Muscle of arm (tissue), 1 donor: ENCODE measurements at regions not wholly inside any gene's neighbourhood (a gene's known extent, or its start where the extent isn't known, plus 50 kb on each side); places are given as distances from the start of the nearest gene placed in this dataset.
A peak's percentile ranks its signal among the peaks of the same experiment; 100 is the strongest.
"Not testable (repeated sequence)": the region's sequence is repeated elsewhere in the genome, so short reads cannot be mapped to it uniquely, and the experiment has no call there.

ENCODE experiments used
- DNase-seq: peaks from one replicate; pipeline ENCODE4 v3.0.0-alpha.2; 2013

DNA sequence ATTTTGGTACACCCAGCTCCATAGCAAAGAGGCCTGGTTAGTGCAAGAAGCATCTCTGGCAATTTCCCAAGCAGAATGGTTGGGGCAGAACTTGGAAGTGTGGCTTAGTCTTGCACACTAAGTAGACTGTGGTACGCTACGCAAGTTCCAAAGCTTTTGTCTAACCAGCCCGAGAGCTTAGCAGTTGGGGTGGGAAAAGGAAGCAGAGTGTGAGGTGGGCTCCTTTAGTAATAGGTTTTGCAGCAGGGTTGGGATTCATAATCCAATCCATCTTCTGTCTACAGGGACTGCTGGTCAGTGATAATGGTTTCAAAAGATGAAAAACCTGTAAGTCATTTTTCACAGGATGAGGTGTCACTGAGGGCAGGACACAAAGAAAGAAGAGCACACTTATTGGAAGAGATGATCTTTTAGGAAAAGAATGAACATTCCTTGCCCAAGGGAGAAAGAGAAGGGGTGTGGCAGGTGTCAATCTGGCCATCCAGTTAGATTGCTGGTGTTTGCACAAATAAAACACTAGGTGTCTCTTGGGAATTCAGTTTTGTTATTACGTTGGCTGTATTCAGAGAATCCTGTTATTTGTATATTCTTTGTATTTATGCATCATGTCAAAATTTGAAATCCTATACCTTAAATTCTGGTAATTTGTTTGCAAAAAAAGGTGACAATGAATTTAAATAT is 244.3 kb downstream of the GPAT3 start:
- DNase-seq: no peak

DNA sequence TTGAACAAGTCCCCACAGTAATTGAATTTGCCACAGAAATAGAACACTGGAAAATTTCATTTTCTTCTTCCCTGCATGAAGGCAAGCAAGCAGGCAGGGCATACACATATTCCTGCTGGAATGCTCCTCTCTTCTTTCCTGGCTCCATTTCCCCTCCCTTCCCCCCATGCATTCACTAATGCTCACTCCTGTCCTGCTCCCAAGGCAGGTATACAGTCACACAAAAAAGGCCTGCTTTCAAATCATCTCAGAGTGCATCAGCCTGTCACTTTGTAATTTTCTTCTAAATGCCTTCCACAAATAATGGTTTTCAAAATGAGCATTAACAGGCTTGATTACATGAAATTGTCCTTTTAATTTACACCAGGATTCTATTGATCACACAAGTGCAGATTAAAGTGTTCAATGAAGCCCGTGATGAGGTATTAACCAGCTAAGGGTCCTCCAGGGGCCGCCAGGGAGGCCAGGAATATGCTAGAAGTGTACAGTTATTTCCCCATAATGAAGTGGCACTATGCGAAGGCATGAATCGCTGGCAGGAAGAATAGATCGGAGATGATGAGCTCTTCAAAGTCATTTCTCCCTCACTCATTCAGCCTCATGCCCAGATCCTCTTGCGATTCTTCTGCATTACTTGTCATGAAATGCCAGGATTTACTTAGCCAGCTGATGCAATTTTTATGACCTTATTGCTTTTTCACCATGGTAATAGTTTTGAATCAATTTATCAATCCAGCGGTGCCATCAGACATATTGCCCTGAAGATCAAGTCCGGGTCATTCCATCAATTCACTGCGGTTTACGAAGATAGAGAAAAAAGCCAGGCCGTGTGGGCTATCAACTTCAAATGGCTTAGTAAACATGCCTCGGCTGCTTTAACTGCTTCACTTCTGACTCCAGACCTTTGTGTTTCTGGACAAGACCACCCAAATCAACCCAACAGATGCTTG is 243.5 kb downstream of the GPAT3 start:
- DNase-seq: no peak

DNA sequence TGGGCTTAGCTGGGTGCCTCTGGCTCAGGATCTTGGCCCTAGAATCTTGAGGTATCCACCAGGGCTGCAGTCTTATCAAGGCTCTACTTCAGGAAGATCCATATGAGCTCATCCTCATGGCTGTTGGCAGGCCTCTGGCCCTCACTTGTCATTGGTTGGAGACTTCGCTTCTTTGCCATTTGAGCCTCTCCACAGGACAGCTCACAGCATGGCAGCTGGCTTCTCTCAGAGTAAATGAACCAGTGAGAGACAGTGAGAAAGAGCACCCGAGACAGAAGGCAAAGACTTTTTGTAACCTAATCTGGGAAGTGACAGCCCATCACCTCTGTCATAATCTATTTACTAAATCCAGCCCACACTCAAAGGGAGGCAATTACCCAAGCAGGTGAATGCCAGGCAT is 236.8 kb downstream of the GPAT3 start:
- no peak for DNase-seq

DNA sequence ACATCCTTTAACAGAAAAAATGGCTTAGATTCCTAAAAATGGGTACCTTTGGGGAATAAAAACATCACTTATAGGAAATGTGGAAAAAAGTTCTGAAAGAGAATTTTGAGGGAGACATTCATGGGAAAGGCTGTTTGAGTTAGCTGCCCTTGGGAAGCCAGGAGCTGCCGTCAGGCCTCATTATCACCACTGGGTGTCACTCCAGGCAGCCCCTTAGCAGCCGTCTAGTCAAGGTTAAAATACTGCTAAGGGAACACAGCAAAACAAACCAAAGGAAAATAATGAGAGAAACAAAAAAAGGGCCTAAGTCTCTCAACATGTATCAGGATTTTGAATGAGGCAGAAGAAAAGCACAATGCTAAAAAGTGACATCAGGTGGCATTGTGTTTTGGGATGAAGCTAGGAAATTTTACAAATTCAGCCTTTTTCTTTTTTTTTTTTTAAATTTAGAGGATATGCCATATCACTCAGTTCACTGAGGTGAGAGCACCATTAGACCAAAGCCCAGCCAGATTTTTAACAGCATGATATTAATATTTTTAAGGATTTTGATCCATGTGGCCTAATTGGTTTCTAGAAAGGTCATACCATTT is 235.3 kb downstream of the GPAT3 start:
- peak; percentile 54 for DNase-seq

DNA sequence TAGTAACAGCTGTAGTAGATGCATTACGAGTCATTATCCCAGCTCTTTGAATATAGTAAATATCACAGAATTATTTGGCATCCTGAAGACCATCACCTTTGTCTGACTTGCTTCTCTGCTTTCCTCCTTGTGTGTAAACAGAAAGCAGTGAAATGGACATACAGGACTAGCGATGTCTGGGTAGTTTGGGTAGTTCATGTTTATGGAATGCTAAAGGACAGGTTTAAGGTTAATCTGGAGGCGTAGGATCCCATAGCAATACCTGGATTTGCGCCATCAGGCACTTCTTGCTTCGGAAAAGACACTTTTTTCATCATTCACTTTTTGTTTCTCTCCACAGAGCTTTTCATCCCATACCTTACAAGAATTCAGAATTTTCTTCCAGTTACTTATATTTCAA is 232.2 kb downstream of the GPAT3 start:
- no peak for DNase-seq

DNA sequence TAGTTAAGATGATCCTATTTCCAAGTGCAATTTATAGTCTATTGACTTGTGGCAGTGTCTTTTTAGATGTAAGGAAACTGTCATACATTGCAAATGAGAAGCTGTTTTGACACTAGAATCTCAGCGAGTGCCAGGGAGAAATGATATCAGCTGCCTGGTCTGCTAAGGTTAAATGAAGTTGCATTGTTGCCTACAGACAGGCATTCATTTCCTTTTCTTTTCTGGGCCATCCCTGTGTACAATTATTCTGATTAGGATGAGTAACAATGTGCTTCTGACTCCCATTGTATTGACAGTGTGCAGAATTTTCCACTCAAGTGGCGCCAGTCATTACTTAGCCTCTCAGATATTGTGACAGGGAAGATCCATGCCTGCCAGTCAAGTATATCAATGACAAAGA is 231.2 kb downstream of the GPAT3 start:
- no peak for DNase-seq

DNA sequence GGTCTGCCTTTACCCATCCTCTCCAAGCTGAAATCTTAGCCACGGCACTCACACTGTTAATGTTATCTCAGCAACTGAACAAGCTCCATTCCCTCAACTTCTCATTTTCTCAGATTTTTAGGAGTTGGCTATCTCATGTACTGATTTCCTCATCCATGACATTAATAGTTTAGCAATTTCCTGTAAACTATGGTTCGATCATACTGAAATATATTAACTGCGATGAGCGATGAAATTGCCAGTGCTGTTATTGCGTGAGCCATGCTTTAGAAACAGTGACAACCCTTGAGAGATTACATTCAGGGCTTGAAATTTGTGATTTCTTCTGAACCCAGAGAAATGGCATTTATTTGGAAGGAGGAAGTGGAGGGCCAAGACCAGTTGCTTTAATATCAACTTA is 223.7 kb downstream of the GPAT3 start:
- no peak for DNase-seq

DNA sequence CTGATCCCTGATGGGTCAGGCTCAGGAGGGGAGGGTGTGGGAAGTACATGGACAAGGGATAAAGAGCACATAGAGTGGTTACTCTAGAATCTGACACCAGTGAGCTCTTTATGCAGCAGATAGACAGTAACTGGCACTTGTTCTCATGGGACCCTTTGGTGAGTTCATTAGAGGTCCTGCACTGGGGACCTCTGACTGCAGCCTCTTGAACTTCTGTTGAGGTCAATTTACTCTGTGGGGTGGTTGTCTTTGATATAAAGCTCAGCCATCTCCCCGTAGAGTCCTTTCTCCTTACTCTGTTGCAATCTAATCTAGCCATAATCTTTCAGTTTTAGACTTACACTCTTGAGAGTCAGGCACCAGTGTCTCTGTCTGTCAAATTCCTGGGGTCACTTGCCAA is 222.4 kb downstream of the GPAT3 start:
- no peak for DNase-seq

DNA sequence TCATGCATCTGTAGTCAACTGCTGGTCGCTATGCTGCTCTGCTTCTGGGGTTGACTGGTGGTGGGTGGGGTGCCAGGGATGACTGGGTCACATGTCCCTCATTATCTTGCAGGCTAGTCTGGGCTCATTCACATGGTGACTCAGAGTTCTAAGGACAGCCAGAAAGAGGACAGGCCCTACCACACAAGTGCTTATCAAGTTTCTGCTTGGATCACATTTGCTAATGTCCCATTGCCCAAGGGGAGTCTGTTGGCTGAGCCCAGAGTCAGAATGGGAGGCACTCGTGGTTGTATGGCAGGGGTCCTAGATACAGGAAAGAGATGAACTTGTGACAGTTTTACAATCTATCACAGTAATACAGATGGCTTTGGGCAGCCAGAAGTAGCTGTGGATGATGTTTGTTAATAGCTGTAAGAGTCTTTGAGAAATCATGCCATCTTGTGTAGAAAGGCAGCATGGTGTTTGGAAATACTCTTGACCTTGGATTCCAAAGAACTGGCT is 221.3 kb downstream of the GPAT3 start:
- DNase-seq: no peak

DNA sequence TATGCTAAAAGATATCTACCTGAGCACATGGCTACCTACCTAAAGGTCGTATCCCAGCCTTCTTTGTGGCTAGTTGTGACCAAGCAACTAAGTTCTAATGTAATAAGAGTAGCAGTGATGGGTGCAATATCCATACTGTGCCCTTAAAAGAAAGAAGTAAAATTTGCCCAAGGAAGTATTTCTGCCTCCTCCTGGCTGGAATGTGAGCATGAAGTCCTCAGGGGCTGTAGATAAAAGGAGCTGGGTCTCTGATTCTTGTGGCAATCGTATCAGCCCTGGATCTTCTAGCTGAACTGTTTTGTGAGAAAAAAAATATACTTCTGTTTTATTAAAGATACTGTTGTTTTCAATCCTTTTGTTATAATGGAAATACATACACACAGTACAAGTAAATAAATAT is 217.4 kb downstream of the GPAT3 start:
- DNase-seq: no peak

DNA sequence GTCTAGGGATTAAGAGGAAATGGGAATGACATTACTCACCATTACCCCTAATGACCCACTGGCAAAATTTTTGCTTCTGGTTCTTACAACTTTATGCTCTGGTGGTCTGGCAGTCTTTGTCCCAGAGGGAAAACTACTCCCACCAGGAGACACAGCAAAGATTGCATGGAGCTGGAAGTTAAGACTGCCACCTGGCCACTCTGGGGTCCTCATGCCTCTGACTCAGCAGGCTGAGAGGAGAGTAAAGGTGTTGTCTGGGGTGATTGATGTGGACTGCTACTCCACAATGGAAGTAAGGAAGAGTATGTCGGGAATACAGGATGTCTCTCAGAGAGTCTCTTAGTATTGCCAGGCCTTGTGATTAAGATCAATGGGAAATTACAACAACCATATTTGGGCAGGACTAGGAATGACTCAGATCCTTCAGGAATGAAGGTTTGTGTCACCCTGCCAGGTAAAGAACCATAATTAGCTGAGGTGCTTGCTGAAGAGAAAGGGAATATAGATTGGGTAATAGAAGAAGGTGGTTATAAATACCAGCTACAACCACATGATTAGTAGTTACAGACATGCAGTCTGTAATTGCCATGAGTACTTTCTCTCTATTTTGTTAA is 215.5 kb downstream of the GPAT3 start:
- no peak for DNase-seq

DNA sequence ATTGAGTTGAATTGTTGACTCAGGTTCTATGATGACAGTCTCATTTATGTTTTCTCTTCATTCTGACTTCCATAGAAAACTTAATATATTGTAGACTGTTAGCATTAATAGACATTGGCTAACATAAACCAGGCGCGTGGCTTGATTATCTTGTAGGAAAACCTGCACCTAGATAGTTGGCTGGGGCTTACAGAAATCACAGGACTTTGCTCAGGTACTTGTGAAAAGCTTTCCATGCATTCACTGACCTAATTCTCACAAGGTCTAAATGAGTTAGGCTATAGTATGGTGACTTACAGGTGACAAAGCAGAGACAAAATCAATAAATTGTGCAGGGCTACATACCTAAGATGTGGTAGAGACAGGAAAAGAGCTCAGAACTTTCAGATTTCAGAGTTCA is 212.8 kb downstream of the GPAT3 start:
- DNase-seq: no peak

DNA sequence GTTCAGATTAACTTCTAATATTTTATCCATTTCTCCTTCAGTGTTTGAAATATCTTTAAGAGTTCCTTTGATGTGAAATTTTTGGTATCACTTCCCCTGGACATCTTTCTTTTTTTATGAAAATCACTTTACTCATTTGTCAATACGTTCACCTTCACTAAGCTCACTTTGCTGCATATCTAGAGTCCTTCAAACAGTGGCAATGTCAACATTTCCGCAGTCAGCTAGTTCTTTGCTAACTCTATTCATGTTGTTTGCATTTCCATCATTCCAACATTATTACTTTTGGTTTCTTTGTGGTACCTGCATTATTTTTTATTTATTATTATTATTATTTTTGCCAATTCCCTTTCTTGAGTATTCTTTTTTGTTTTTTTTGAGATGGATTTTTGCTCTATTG is 203.0 kb downstream of the GPAT3 start:
- no peak for DNase-seq

DNA sequence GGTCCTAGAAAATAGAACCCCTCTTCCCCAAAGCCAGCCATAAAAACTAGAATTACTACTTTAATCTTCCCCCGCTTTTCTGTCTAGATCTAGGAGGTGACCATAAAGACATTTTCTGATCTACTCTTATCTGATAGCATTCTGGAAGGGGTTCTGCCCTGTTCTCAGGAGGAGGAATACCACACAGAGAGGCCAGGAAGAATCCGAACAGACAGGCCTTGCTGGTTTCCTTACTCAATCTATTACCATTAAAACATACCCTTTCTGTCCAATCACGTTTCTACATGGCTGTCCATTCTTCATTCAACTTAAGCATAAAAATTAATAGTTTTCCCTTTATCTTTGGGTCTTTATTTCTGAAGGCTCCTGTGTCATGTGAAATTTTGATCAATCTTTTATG is 198.7 kb downstream of the GPAT3 start:
- DNase-seq: no peak

DNA sequence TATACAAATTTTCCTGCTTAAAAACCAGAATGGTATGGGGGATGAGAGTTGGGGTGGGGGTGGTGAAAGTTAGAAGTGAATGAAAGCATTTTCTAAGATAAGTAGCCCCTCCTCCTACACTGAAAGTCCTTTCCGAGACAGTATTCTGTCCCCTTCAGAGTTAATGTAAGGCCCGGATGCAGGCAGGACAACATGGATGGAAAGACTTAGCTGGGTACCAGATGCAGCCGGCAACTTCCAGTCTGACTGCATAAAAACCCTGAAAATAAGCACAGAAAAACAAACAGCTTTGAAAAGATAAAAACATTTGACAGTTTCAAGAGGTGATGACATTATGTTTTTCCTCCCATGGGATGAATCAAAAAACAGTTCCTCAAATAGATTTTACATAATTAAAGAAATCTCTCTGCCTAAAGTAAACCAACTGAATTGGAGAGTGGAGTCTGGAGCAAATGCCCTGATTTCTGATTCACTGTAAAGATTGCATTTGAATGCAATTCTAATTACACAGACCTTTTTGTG is 196.3 kb downstream of the GPAT3 start:
- DNase-seq: no peak

DNA sequence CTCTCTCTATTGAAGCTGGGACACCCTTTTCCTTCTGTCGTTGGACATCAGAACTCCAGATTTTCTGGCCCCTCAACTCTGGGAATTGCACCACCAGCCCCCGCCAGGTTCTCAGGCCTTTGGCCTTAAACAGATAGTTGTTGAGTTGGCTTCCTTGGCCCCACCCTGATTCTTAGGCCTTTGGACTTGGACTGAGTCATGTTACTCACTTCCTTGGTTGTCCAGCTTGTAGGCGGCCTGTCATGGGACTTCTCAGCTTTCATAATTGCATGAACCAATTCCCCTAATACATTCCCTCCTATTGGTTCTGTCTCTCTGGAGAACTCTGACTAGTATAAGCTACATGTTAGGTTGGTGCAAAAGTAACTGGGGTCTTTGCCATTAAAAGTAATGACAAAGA is 195.7 kb downstream of the GPAT3 start:
- no peak for DNase-seq

DNA sequence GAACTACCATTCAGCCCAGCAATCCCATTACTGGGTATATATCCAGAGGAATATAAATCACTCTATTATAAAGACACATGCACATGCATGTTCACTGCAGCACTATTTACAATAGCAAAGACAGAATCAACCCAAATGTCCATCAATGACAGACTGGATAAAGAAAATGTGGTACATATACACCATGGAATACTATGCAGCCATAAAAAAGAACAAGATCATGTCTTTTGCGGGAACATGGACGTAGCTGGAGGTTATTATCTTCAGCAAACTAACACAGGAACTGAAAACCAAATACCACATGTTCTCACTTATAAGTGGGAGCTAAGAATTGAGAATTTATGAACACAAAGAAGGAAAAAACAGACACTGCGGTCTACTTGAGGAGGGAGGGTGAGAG is 195.1 kb downstream of the GPAT3 start:
- not testable (repeated sequence) for DNase-seq

DNA sequence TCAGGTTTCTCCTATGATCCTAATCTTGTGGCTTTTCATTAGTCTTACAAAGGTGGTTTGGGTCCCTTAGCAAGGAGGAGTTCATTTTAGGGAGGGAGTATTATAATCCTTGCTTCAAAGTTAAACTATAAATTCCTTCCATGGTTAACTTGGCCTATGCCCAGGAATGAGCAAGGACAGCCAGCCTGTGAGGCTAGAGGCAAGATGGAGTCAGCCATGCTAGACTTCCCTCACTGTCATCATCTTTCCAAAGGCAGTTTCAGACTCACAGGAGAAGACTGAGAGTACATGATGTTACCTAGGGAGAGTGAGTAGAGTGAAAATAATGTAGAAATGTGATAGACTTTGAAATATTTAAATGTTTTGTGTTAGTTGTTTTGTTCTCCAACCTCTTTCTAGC is 192.3 kb downstream of the GPAT3 start:
- no peak for DNase-seq

DNA sequence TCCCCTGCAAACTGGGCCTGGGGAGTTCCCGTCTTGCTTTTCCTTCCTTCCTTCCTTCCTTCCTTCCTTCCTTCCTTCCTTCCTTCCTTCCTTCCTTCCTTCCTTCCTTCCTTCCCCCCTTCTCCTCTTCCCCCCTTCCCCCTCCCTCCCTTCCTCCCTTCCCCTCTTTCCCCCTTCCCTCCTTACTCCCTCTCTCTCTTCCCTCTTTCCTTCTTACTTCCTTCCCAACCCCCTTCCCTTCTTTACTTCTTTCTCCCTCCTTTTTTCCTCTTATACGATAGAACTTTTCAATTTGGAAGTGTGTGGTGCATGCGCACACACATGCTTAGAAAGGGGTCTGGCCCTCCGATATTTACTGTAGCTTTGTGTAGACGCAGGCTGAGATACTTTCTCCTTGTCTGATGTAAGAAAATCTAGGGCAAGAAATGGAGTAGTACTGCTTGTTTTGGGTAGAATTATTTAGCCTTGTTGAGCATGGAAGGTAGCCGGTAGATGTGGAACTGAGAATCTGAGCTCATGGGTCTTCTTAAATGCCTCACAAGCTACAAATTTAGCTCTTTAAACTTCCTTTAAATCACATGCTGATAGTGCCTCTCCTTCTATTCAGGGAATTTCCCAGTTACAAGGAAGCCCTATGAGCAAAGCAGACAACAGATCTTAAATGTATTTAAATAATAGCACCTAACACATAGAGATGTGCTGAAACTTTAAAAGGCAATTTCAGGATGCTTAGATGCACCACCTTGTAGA is 189.6 kb downstream of the GPAT3 start:
- no peak for DNase-seq

DNA sequence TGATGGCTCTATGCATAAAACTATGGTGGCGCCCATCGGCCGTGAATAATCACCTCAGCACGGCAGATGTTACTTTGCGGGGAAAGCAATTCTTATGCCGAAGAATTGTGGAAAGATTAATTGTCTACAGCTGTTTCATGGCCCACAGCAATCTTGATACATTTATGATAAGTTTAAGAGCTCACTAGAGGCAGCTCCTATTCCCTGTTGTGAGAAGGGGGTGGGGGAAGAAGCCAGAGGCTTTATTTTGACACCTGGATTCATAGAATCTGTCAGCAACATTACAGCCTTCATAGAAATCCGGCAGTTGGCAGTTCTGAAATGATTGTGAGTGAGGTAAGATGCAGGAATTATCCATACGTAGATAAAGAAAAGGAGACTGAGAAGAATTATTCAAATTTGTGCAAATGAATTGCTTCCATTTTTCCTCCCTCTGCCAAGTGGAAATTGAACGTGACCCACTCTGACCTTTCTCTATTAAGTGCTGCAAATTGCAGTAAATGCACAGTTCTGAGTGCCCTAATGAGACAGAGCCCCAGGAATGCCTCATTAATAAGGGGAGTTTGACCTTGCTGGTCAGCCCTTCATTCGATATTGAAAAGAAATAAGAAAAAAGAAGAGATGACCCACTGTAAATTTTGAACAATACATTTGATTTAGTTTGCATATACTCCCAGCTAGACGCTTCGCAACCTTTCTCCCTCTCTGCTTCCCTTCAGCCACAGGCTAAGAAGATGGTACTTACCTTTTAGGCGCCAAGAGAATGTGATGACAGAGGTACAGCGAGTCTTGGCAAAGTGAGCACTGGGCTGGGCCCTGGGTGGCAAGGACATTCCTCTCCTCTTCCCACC is 188.8 kb downstream of the GPAT3 start:
- no peak for DNase-seq
